Mesodermal cell (in vitro differentiated cells): ENCODE measurements at regions not wholly inside any gene's neighbourhood (a gene's known extent, or its start where the extent isn't known, plus 50 kb on each side); places are given as distances from the start of the nearest gene placed in this dataset.

ENCODE experiments used
- H3K27ac ChIP-seq: 2 replicates; pipeline ENCODE4 v1.7.0; 2013; ENCODE audit warnings: mild to moderate bottlenecking, low read depth, low read length, moderate library complexity; ENCODE audit not compliant: severe bottlenecking
- H3K36me3 ChIP-seq: 2 replicates; pipeline ENCODE4 v1.7.1; 2013; ENCODE audit warnings: mild to moderate bottlenecking, low read length, moderate library complexity; ENCODE audit not compliant: control insufficient read depth, insufficient read depth
- H3K4me1 ChIP-seq: one replicate; pipeline ENCODE4 v1.7.1; 2013; ENCODE audit warnings: mild to moderate bottlenecking, low read length; ENCODE audit not compliant: insufficient read depth, control insufficient read depth, poor library complexity, severe bottlenecking
- H3K4me3 ChIP-seq: 2 replicates; pipeline ENCODE4 v1.7.0; 2013; ENCODE audit warnings: low read length, control low read depth, mild to moderate bottlenecking; ENCODE audit not compliant: insufficient read depth, poor library complexity, severe bottlenecking; ENCODE audit errors: extremely low read depth
- H3K9me3 ChIP-seq: 2 replicates; pipeline ENCODE4 v1.7.1; 2013; ENCODE audit warnings: mild to moderate bottlenecking, low read length, moderate library complexity; ENCODE audit not compliant: control insufficient read depth
- WGBS, 2 experiments: methylation state at CpG; one replicate each; pipeline ENCODE4 v1.1.5; 2013; ENCODE audit warnings: missing lambda C conversion rate in 2 of 2; ENCODE audit not compliant: insufficient coverage in 2 of 2; 5-methylcytosine and 5-hydroxymethylcytosine counted together

GRCh38 chr5:4215143-4215542 lies 619.5 kb downstream of the IRX1 start:
- peaks cover 10% of the 10 kb centered on the region for H3K4me1 ChIP-seq
- H3K27ac ChIP-seq, result no peak overlapping the region
- H3K4me3 ChIP-seq, result no peak overlapping the region
- no peaks in the 10 kb centered on the region for H3K36me3 ChIP-seq
- H3K9me3 ChIP-seq, result peaks cover 4% of the 10 kb centered on the region

- Histone ChIP-seq H3K36me3 (no peaks in the 10 kb centered on the region), H3K27ac (no peak overlapping the region), H3K4me1 (peaks cover 10% of the 10 kb centered on the region), H3K4me3 (no peak overlapping the region), H3K9me3 (peaks cover 4% of the 10 kb centered on the region)
- WGBS, 2 experiments, result 58 to 71% methylated on average over 2 of the region's 3 CpGs
Measured at GRCh38 chr5:4216142-4216541, 620.5 kb downstream of the IRX1 start.

- H3K4me3 ChIP-seq, result no peak overlapping the region
- no peak overlapping the region for H3K27ac ChIP-seq
- WGBS, 2 experiments, result 89 to 92% methylated on average over 5 of the region's 7 CpGs
- no peaks in the 10 kb centered on the region for H3K36me3 ChIP-seq
- no peaks in the 10 kb centered on the region for H3K4me1 ChIP-seq
- peaks cover 4% of the 10 kb centered on the region for H3K9me3 ChIP-seq
Measured at GRCh38 chr5:4220016-4220415, 624.4 kb downstream of the IRX1 start.

GRCh38 chr5:4221048-4221447 lies 625.4 kb downstream of the IRX1 start:
- peaks cover 4% of the 10 kb centered on the region for H3K9me3 ChIP-seq
- 85 to 94% methylated on average over 7 of the region's 8 CpGs for WGBS, 2 experiments
- H3K4me1 ChIP-seq, result no peaks in the 10 kb centered on the region
- no peaks in the 10 kb centered on the region for H3K36me3 ChIP-seq
- no peak overlapping the region for H3K27ac ChIP-seq
- H3K4me3 ChIP-seq, result no peak overlapping the region

DNA sequence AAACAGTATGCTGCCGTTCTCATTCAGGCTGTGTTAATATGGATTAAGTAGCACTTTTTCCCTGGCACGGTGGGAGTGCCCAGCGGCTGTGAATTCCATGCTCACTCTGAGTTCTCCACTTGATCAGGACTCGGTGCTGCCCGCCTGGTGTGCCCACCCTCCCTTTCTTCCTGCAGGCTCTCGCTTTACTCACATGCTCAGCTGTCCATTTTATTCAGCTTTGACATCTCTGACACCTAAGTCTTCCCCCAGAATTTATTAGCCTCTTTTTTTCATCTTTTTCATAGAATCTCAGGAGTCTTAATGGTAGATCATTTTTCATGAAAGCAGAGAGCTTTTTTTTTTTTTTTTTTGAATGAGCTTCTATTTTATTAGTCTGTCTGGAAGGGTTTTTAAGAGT lies 626.5 kb downstream of the IRX1 start:
- no peak overlapping the region for H3K27ac ChIP-seq
- no peak overlapping the region for H3K4me3 ChIP-seq
- no peaks in the 10 kb centered on the region for H3K36me3 ChIP-seq
- H3K9me3 ChIP-seq, result peaks cover 4% of the 10 kb centered on the region
- no peaks in the 10 kb centered on the region for H3K4me1 ChIP-seq
- 87 to 98% methylated on average over 5 to 6 of the region's 6 CpGs for WGBS, 2 experiments

GRCh38 chr5:4222821-4223220 lies 627.2 kb downstream of the IRX1 start:
- Histone ChIP-seq H3K9me3 (peaks cover 4% of the 10 kb centered on the region), H3K4me3 (no peak overlapping the region), H3K36me3 (no peaks in the 10 kb centered on the region), H3K4me1 (no peaks in the 10 kb centered on the region), H3K27ac (no peak overlapping the region)
- 90% methylated on average over 15 of the region's 15 CpGs for WGBS, 2 experiments

DNA sequence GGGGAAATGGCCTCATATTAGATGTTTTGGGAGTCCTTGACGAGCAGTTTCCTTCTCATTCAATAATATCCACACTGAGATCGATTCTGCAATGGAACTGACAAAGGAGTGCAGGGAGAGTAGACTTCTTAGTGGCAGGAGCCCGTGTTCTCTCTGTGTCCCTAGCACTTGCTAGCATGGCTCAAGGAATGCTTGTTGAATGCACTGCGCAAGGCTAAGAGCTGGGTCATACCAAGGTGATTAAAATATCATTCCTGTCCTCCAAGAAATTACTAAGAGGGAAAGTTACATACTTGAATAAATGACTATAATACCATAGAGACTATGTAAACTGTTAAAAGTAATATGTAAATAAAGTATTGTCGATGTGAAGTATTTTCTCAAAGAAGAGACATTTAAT lies 630.1 kb downstream of the IRX1 start:
- H3K4me3 ChIP-seq, result no peak overlapping the region
- no peaks in the 10 kb centered on the region for H3K36me3 ChIP-seq
- H3K9me3 ChIP-seq, result no peaks in the 10 kb centered on the region
- 33 to 85% methylated on average over 1 to 2 of the region's 5 CpGs for WGBS, 2 experiments
- no peak overlapping the region for H3K27ac ChIP-seq
- H3K4me1 ChIP-seq, result no peaks in the 10 kb centered on the region

DNA sequence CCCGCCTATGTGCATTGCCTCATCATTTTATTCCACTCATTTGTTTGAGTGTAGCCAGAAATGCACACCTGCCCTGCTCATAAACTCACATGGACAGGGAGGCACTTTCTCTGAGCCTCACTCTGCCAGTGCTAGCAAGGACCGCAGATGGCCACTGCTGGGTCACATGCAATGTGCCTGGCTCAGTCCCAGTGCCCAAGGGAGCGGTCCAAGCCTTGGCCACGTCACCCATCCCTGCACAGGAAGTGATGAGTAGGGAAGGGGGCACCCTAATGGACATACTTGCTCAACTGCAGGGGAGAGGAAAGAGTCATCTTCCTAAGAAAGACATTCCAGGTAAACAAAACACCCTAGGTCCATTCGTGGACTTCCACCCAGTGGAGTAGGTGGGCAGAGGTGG lies 630.9 kb downstream of the IRX1 start:
- Histone ChIP-seq H3K9me3 (no peaks in the 10 kb centered on the region), H3K36me3 (no peaks in the 10 kb centered on the region), H3K4me1 (no peaks in the 10 kb centered on the region), H3K27ac (no peak overlapping the region), H3K4me3 (no peak overlapping the region)
- WGBS, 2 experiments, result 86 to 93% methylated on average over 2 to 4 of the region's 5 CpGs

GRCh38 chr5:4228708-4229107 lies 633.1 kb downstream of the IRX1 start:
- Histone ChIP-seq H3K4me1 (no peaks in the 10 kb centered on the region), H3K9me3 (peaks cover 4% of the 10 kb centered on the region), H3K27ac (no peak overlapping the region), H3K4me3 (no peak overlapping the region), H3K36me3 (no peaks in the 10 kb centered on the region)
- 87% methylated on average over 6 of the region's 6 CpGs for WGBS, 2 experiments

- no peak overlapping the region for H3K27ac ChIP-seq
- WGBS, 2 experiments, result 90 to 97% methylated on average over 8 to 15 of the region's 17 CpGs
- H3K36me3 ChIP-seq, result no peaks in the 10 kb centered on the region
- H3K4me1 ChIP-seq, result no peaks in the 10 kb centered on the region
- H3K4me3 ChIP-seq, result no peak overlapping the region
- peaks cover 9% of the 10 kb centered on the region for H3K9me3 ChIP-seq
Measured at GRCh38 chr5:4229414-4230292, 634.0 kb downstream of the IRX1 start.

GRCh38 chr5:4230471-4230785 lies 634.8 kb downstream of the IRX1 start:
- Histone ChIP-seq H3K9me3 (peaks cover 13% of the 10 kb centered on the region), H3K36me3 (no peaks in the 10 kb centered on the region), H3K4me1 (no peaks in the 10 kb centered on the region), H3K27ac (no peak overlapping the region), H3K4me3 (no peak overlapping the region)
- 80% methylated on average over 13 to 15 of the region's 15 CpGs for WGBS, 2 experiments
